Gastrocnemius medialis (tissue), 4 donors: ENCODE measurements at regions not wholly inside any gene's neighbourhood (a gene's known extent, or its start where the extent isn't known, plus 50 kb on each side); places are given as distances from the start of the nearest gene placed in this dataset.

Experiments used
- POLR2A ChIP-seq, 2 donors: fragments of 450-650 bp; IDR thresholded peaks; one replicate each; pipeline ENCODE4 v1.6.1; 2017; ENCODE audit warnings: antibody characterized with exemption in 2 of 2, mild to moderate bottlenecking in 2 of 2, moderate library complexity in 2 of 2
- TF ChIP-seq, protein P1 (sequence below), 5 experiments: fragments of 450-650 bp in 3 of 5; fragments of 200-600 bp in 2 of 5; sonication (generic) in 2 of 5; IDR thresholded peaks in 4 of 5; conservative IDR thresholded peaks in 1 of 5; 1 replicate in 4 of 5; 2 replicates in 1 of 5; pipeline ENCODE4 v1.5.1; 2016 to 2019; ENCODE audit warnings: antibody characterized with exemption in 5 of 5, mild to moderate bottlenecking in 3 of 5, moderate library complexity in 3 of 5

DNA sequence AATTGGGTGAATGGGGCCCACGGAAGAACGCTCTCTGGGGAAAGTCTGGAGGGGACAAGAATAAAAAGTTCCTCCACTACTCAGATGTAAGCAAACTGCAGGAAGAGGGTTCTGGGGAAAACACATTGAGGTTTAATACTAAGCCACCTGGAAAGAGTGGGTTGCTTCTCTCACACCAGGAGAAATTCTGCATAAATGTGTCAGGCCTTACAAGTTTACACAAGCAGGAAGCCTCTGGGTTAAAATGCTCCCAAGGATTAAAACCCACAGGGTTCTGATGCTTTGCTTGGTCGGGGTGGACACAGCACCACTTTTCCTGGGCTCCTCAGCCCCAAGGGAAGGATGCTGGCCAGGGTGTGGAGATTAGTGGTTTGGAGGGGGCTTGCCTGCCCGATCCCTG, 122.1 kb upstream of the SLC22A23 start:
- TF ChIP-seq, protein P1, sequence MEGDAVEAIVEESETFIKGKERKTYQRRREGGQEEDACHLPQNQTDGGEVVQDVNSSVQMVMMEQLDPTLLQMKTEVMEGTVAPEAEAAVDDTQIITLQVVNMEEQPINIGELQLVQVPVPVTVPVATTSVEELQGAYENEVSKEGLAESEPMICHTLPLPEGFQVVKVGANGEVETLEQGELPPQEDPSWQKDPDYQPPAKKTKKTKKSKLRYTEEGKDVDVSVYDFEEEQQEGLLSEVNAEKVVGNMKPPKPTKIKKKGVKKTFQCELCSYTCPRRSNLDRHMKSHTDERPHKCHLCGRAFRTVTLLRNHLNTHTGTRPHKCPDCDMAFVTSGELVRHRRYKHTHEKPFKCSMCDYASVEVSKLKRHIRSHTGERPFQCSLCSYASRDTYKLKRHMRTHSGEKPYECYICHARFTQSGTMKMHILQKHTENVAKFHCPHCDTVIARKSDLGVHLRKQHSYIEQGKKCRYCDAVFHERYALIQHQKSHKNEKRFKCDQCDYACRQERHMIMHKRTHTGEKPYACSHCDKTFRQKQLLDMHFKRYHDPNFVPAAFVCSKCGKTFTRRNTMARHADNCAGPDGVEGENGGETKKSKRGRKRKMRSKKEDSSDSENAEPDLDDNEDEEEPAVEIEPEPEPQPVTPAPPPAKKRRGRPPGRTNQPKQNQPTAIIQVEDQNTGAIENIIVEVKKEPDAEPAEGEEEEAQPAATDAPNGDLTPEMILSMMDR (IDR thresholded peaks at IDR 0.05 in 4 of 5, conservative IDR thresholded peaks at IDR 0.05 in 1 of 5): no peak
- no peak for TF ChIP-seq POLR2A (IDR thresholded peaks at IDR 0.05)
